Panc1 (cell line): ENCODE measurements at regions not wholly inside any gene's neighbourhood (a gene's known extent, or its start where the extent isn't known, plus 50 kb on each side); places are given as distances from the start of the nearest gene placed in this dataset.

ENCODE experiments used
- ATAC-seq: fragments of 200-7000 bp; cut with Tn5 transposase; 2 replicates; pipeline ENCODE4 v1.9.1; 2020; ENCODE audit warnings: mild to moderate bottlenecking, moderate library complexity
- BruUV-seq: library from RNA; stranded (reverse); fragments of 400-500 nt; replicated peaks from 2 replicates; lab custom pipeline; 2021; lab: Mats Ljungman, UMichigan
- CTCF ChIA-PET: fragments of 300-600 bp; sonication (Branson Sonifier 250); formaldehyde crosslinking; loops from one replicate; lab custom pipeline; 2022; ENCODE audit warnings: antibody characterized with exemption; lab: Charles Lee
- POLR2A ChIA-PET: fragments of 300-600 bp; sonication (Branson Sonifier 250); formaldehyde crosslinking; loops from one replicate; lab custom pipeline; 2022; ENCODE audit warnings: antibody characterized with exemption; lab: Charles Lee
- DNase-seq: peaks from one replicate; pipeline ENCODE4 v3.0.0-alpha.2; 2010; ENCODE audit warnings: low read depth, low spot score
- H3K27ac ChIP-seq: 2 replicates; pipeline ENCODE4 v1.5.1; 2011; ENCODE audit warnings: mild to moderate bottlenecking, low read length, inconsistent platforms
- H3K27me3 ChIP-seq: fragments of 200-500 bp; sonication (Bioruptor generic); 2 replicates; pipeline ENCODE4 v1.6.0; 2014; ENCODE audit warnings: low read length, inconsistent platforms; ENCODE audit not compliant: control insufficient read depth, insufficient read depth
- H3K36me3 ChIP-seq: fragments of 200-500 bp; sonication (Bioruptor generic); 2 replicates; pipeline ENCODE4 v1.5.1; 2014; ENCODE audit warnings: inconsistent platforms, mild to moderate bottlenecking, low read length, moderate library complexity; ENCODE audit not compliant: control insufficient read depth, insufficient read depth
- H3K4me1 ChIP-seq: 2 replicates; pipeline ENCODE4 v1.5.1; 2011; ENCODE audit warnings: inconsistent platforms, mild to moderate bottlenecking, low read length, moderate library complexity; ENCODE audit not compliant: control insufficient read depth, insufficient read depth
- H3K4me3 ChIP-seq, 2 experiments: 2 replicates each; pipeline ENCODE4 v1.5.1; 2011 to 2012; ENCODE audit warnings: low read depth in 2 of 2, low read length in 2 of 2, mild to moderate bottlenecking in 2 of 2, inconsistent platforms in 1 of 2, moderate library complexity in 1 of 2
- H3K9me3 ChIP-seq: fragments of 200-500 bp; sonication (Bioruptor generic); 2 replicates; pipeline ENCODE4 v1.5.1; 2014; ENCODE audit warnings: low read depth, mild to moderate bottlenecking, inconsistent platforms, low read length, moderate library complexity; ENCODE audit not compliant: control insufficient read depth, insufficient read depth
- CTCF ChIP-seq: fragments of 450-650 bp; IDR thresholded peaks from 2 replicates; pipeline ENCODE4 v1.5.1; 2017; ENCODE audit warnings: mild to moderate bottlenecking
- POLR2AphosphoS5 ChIP-seq: IDR thresholded peaks from 2 replicates; pipeline ENCODE4 v1.6.1; 2012; ENCODE audit warnings: mild to moderate bottlenecking, low read depth, low read length, moderate library complexity
- REST ChIP-seq, 2 experiments: IDR thresholded peaks; 2 replicates each; pipeline ENCODE4 v1.6.1; 2011 to 2012; ENCODE audit warnings: low read depth in 2 of 2, control low read depth in 1 of 2, low read length in 1 of 2, mild to moderate bottlenecking in 1 of 2, moderate library complexity in 1 of 2; ENCODE audit not compliant: insufficient read depth in 1 of 2
- SIN3A ChIP-seq: IDR thresholded peaks from 2 replicates; pipeline ENCODE4 v1.6.1; 2012; ENCODE audit warnings: low read depth, mild to moderate bottlenecking, low read length, moderate library complexity, borderline replicate concordance; ENCODE audit not compliant: insufficient read depth
- TCF7L2 ChIP-seq: IDR thresholded peaks from 2 replicates; pipeline ENCODE4 v1.6.1; 2011; ENCODE audit warnings: mild to moderate bottlenecking, low read depth, low read length, inconsistent platforms
- in situ Hi-C: cut with HindIII; loops from 2 replicates; pipeline ENCODE4 v1.10.0; 2016; ENCODE audit warnings: low sequenced_read_pairs, low pct_unique_long_range_greater_than_20kb
- intact Hi-C: fragments of 100-400 bp; cut with micrococcal nuclease; formaldehyde crosslinking; loops from one replicate; pipeline ENCODE4 v1.10.0; 2022; ENCODE audit not compliant: unreplicated experiment

- intact Hi-C loops, result loop anchor here (5.0 to 10.0 kb wide), 2 partner anchors 214 to 322 kb away; no protein-coding TSS in a partner anchor
- in situ Hi-C loops, result no loop called here
- BruUV-seq, result no TSS peak
- CTCF ChIA-PET, result no interaction called here
- TF ChIP-seq REST (IDR thresholded peaks at IDR 0.05; ENCODE audit: insufficient read depth in 1 of 2, low read depth in 2 of 2, low read length in 1 of 2) (no peak), TCF7L2 (no peak), POLR2AphosphoS5 (no peak)
- POLR2A ChIA-PET, result no interaction called here
- Histone ChIP-seq H3K36me3 (no peaks in the 10 kb centered on the region), H3K27me3 (peaks cover 3% of the 10 kb centered on the region; the same call in 1 of the 2 replicates), H3K4me1 (no peaks in the 10 kb centered on the region), H3K4me3 (no peak overlapping the region), H3K27ac (no peak overlapping the region), H3K9me3 (no peaks in the 10 kb centered on the region)
- ATAC-seq (no peak), DNase-seq (no peak)
Measured at GRCh38 chr18:78662879-78663278, 316.7 kb upstream of the SALL3 start.

GRCh38 chr18:78664048-78664447 is 315.6 kb upstream of the SALL3 start:
- no peak for DNase-seq
- peaks cover 3% of the 10 kb centered on the region; the same call in 1 of the 2 replicates for H3K27me3 ChIP-seq
- H3K36me3 ChIP-seq, result no peaks in the 10 kb centered on the region
- no peaks in the 10 kb centered on the region for H3K9me3 ChIP-seq
- no peak overlapping the region for H3K27ac ChIP-seq
- no TSS peak for BruUV-seq
- ATAC-seq, result no peak
- intact Hi-C loops, result loop anchor here (5.0 to 10.0 kb wide), 2 partner anchors 213 to 321 kb away; no protein-coding TSS in a partner anchor
- ChIA-PET CTCF (no interaction called here), POLR2A (no interaction called here)
- no peak for TF ChIP-seq TCF7L2
- TF ChIP-seq SIN3A, result no peak
- TF ChIP-seq POLR2AphosphoS5, result no peak
- no peak for TF ChIP-seq REST (IDR thresholded peaks at IDR 0.05; ENCODE audit: insufficient read depth in 1 of 2, low read depth in 2 of 2, low read length in 1 of 2)
- no peak for TF ChIP-seq CTCF
- in situ Hi-C loops, result no loop called here
- no peak overlapping the region for H3K4me3 ChIP-seq
- H3K4me1 ChIP-seq, result no peaks in the 10 kb centered on the region
